LNCAP (cell line): ENCODE measurements at regions not wholly inside any gene's neighbourhood (a gene's known extent, or its start where the extent isn't known, plus 50 kb on each side); places are given as distances from the start of the nearest gene placed in this dataset.

Source experiments
- CTCF ChIP-seq: fragments of 450-650 bp; IDR thresholded peaks from 2 replicates; pipeline ENCODE4 v1.5.1; 2017; ENCODE audit warnings: mild to moderate bottlenecking

DNA sequence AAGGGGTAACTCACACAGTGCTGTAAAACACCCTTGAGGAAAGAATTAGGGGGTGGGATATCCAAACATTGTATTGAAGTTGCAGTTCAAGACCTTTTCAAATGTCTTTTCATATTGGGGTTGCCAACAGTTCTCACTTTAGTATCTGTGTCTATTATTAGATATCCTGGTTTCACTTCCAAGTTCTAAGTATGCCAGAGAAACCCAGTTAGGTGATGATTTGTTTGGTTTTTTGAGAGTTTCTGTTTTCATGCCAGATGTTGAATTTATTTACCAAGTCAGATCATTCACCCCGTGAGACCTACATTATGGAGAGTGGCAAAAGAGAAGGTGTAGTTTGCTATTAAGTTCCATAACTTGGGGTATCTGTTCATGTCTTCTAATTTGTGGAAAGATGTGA is 64.5 kb downstream of the C9orf152 start:
- no peak for TF ChIP-seq CTCF

- TF ChIP-seq CTCF, result no peak
These were observed 63.9 kb downstream of the C9orf152 start for GRCh38 chr9:110143950-110144545.

DNA sequence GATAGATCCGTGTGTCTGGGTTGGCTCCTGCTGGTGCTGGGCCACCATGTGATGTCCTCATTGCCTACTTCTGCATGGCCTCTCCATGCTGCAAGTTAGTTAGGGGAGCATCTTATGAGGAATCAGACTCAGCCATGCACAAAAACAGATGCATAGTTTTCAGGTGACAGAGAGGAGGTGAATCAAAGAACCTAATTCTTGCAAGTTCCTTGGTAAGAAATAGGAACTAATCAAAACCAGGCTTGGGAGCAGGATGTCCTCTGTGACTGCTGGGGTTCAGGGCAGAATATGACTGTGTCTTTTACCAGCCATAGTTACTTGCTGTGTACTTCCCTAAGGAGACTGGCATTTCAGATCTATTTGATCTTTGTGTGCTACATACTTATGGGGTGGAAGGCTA is 61.6 kb downstream of the C9orf152 start:
- TF ChIP-seq CTCF, result no peak

GRCh38 chr9:110148384-110148783 is 59.6 kb downstream of the C9orf152 start:
- no peak for TF ChIP-seq CTCF

- no peak for TF ChIP-seq CTCF
These were observed 59.1 kb downstream of the C9orf152 start for GRCh38 chr9:110148891-110149290.
